ENCODE measurements at regions not wholly inside any gene's neighbourhood (a gene's known extent, or its start where the extent isn't known, plus 50 kb on each side); places are given as distances from the start of the nearest gene placed in this dataset.

GRCh38 chr3:171949554-171949953 is 89.8 kb upstream of the FNDC3B start:
- no peak for TF ChIP-seq CTCF (IDR thresholded peaks at IDR 0.05; ENCODE audit: control insufficient read depth, extremely low read depth, insufficient read depth)
- H3K4me3 ChIP-seq (ENCODE audit: low read depth, low read length): no peak overlapping the region
- DNase-seq (ENCODE audit: low read depth): no peak

GRCh38 chr3:171950373-171950772 is 89.0 kb upstream of the FNDC3B start:
- no peak overlapping the region for H3K4me3 ChIP-seq (ENCODE audit: low read depth, low read length)
- no peak for TF ChIP-seq CTCF (IDR thresholded peaks at IDR 0.05; ENCODE audit: control insufficient read depth, extremely low read depth, insufficient read depth)
- no peak for DNase-seq (ENCODE audit: low read depth)

- H3K4me3 ChIP-seq (ENCODE audit: low read depth, low read length): no peak overlapping the region
These were observed 87.8 kb upstream of the FNDC3B start for GRCh38 chr3:171951597-171951996.

GRCh38 chr3:171953301-171954022 is 85.9 kb upstream of the FNDC3B start:
- no peak for TF ChIP-seq CTCF (IDR thresholded peaks at IDR 0.05; ENCODE audit: control insufficient read depth, extremely low read depth, insufficient read depth)
- H3K4me3 ChIP-seq (ENCODE audit: low read depth, low read length): no peak overlapping the region
- no peak for DNase-seq (ENCODE audit: low read depth)

More at GRCh38 chr3:171951597-171951996, 87.8 kb upstream of the FNDC3B start:
- no peak for TF ChIP-seq CTCF (IDR thresholded peaks at IDR 0.05; ENCODE audit: control insufficient read depth, extremely low read depth, insufficient read depth)
- no peak for DNase-seq (ENCODE audit: low read depth)

- no peak for DNase-seq (ENCODE audit: low read depth)
These were observed 84.5 kb upstream of the FNDC3B start for GRCh38 chr3:171954690-171955383.

GRCh38 chr3:171955598-171955997 is 83.8 kb upstream of the FNDC3B start:
- no peak overlapping the region for H3K4me3 ChIP-seq (ENCODE audit: low read depth, low read length)
- DNase-seq (ENCODE audit: low read depth): no peak
- TF ChIP-seq CTCF (IDR thresholded peaks at IDR 0.05; ENCODE audit: control insufficient read depth, extremely low read depth, insufficient read depth): no peak

More at GRCh38 chr3:171954690-171955383, 84.5 kb upstream of the FNDC3B start:
- no peak for TF ChIP-seq CTCF (IDR thresholded peaks at IDR 0.05; ENCODE audit: control insufficient read depth, extremely low read depth, insufficient read depth)
- no peak overlapping the region for H3K4me3 ChIP-seq (ENCODE audit: low read depth, low read length)

Data from LNCaP clone FGC (cell line).